SK-N-SH treated with all-trans-retinoic acid at 6 μM for 48 hours (cell line): ENCODE measurements at regions not wholly inside any gene's neighbourhood (a gene's known extent, or its start where the extent isn't known, plus 50 kb on each side); places are given as distances from the start of the nearest gene placed in this dataset.

Source experiments
- ATAC-seq: fragments of 200-7000 bp; cut with Tn5 transposase; 3 replicates; pipeline ENCODE4 v1.9.1; 2020; ENCODE audit warnings: mild to moderate bottlenecking, moderate library complexity
- ARNTL ChIP-seq: fragments of 450-650 bp; formaldehyde crosslinking; IDR thresholded peaks from 2 replicates; pipeline ENCODE4 v1.5.0; 2020; ENCODE audit warnings: low read depth, mild to moderate bottlenecking, moderate library complexity, borderline replicate concordance
- BACH2 ChIP-seq: fragments of 250-450 bp; sonication (Bioruptor Pico); IDR thresholded peaks from 2 replicates; pipeline ENCODE4 v1.9.0; 2021; ENCODE audit warnings: mild to moderate bottlenecking, borderline replicate concordance
- CREB5 ChIP-seq: fragments of 250-450 bp; sonication (Bioruptor Pico); IDR thresholded peaks from 2 replicates; pipeline ENCODE4 v1.5.1; 2020; ENCODE audit warnings: low read depth, mild to moderate bottlenecking, moderate library complexity
- CSDC2 ChIP-seq: fragments of 250-450 bp; sonication (Bioruptor Pico); IDR thresholded peaks from 2 replicates; pipeline ENCODE4 v1.5.0; 2020; ENCODE audit warnings: mild to moderate bottlenecking, moderate library complexity
- CSRNP3 ChIP-seq: fragments of 250-450 bp; sonication (Bioruptor Pico); IDR thresholded peaks from 2 replicates; pipeline ENCODE4 v1.5.1; 2021; ENCODE audit warnings: mild to moderate bottlenecking, moderate library complexity
- ESRRG ChIP-seq: fragments of 250-450 bp; sonication (Bioruptor Pico); IDR thresholded peaks from 2 replicates; pipeline ENCODE4 v1.6.1; 2021; ENCODE audit warnings: mild to moderate bottlenecking
- GLIS3 ChIP-seq: fragments of 250-450 bp; sonication (Bioruptor Pico); IDR thresholded peaks from 2 replicates; pipeline ENCODE4 v1.5.0; 2020; ENCODE audit warnings: mild to moderate bottlenecking, moderate library complexity
- ISL1 ChIP-seq: fragments of 250-450 bp; sonication (Bioruptor Pico); IDR thresholded peaks from 2 replicates; pipeline ENCODE4 v2.1.2; 2022; ENCODE audit warnings: mild to moderate bottlenecking, moderate library complexity
- OSR1 ChIP-seq: fragments of 250-450 bp; sonication (Bioruptor Pico); IDR thresholded peaks from 2 replicates; pipeline ENCODE4 v1.8.0; 2022; ENCODE audit warnings: moderate library complexity, mild to moderate bottlenecking, inconsistent platforms
- PATZ1 ChIP-seq: fragments of 250-450 bp; sonication (Bioruptor Pico); IDR thresholded peaks from 2 replicates; pipeline ENCODE4 v1.8.0; 2020; ENCODE audit warnings: mild to moderate bottlenecking, moderate library complexity, borderline replicate concordance
- POU6F1 ChIP-seq: fragments of 250-450 bp; sonication (Bioruptor Pico); IDR thresholded peaks from 2 replicates; pipeline ENCODE4 v1.8.0; 2021; ENCODE audit warnings: low read depth, mild to moderate bottlenecking, moderate library complexity, borderline replicate concordance
- PPARA ChIP-seq: fragments of 250-450 bp; sonication (Bioruptor Pico); IDR thresholded peaks from 2 replicates; pipeline ENCODE4 v1.5.0; 2020; ENCODE audit warnings: mild to moderate bottlenecking, borderline replicate concordance
- RARB ChIP-seq: fragments of 250-450 bp; sonication (Bioruptor Pico); IDR thresholded peaks from 2 replicates; pipeline ENCODE4 v1.8.0; 2021; ENCODE audit warnings: mild to moderate bottlenecking, moderate library complexity
- SNAI2 ChIP-seq: fragments of 250-450 bp; sonication (Bioruptor Pico); IDR thresholded peaks from 2 replicates; pipeline ENCODE4 v1.5.0; 2020; ENCODE audit warnings: mild to moderate bottlenecking, moderate library complexity
- TCF4 ChIP-seq: fragments of 250-450 bp; sonication (Bioruptor Pico); IDR thresholded peaks from 2 replicates; pipeline ENCODE4 v1.8.0; 2021; ENCODE audit warnings: mild to moderate bottlenecking, moderate library complexity, borderline replicate concordance
- TOX ChIP-seq: fragments of 250-450 bp; sonication (Bioruptor Pico); IDR thresholded peaks from 2 replicates; pipeline ENCODE4 v1.8.0; 2021; ENCODE audit warnings: mild to moderate bottlenecking, moderate library complexity, borderline replicate concordance
- TSHZ2 ChIP-seq: fragments of 250-450 bp; sonication (Bioruptor Pico); IDR thresholded peaks from 2 replicates; pipeline ENCODE4 v1.5.0; 2020; ENCODE audit warnings: mild to moderate bottlenecking, moderate library complexity
- ZC3H10 ChIP-seq: fragments of 250-450 bp; sonication (Bioruptor Pico); IDR thresholded peaks from 2 replicates; pipeline ENCODE4 v1.5.1; 2021; ENCODE audit warnings: mild to moderate bottlenecking, moderate library complexity
- ZFP30 ChIP-seq: fragments of 450-650 bp; formaldehyde crosslinking; IDR thresholded peaks from 2 replicates; pipeline ENCODE4 v1.5.0; 2022; ENCODE audit warnings: mild to moderate bottlenecking, moderate library complexity
- ZNF565 ChIP-seq: fragments of 450-650 bp; formaldehyde crosslinking; conservative IDR thresholded peaks from 2 replicates; pipeline ENCODE4 v1.5.0; 2020; ENCODE audit warnings: low read depth, mild to moderate bottlenecking, moderate library complexity
- ZNF70 ChIP-seq: fragments of 450-650 bp; formaldehyde crosslinking; IDR thresholded peaks from 2 replicates; pipeline ENCODE4 v1.5.0; 2020; ENCODE audit warnings: mild to moderate bottlenecking, moderate library complexity
- ZNF8 ChIP-seq: fragments of 450-650 bp; formaldehyde crosslinking; IDR thresholded peaks from 2 replicates; pipeline ENCODE4 v1.5.0; 2020; ENCODE audit warnings: mild to moderate bottlenecking, moderate library complexity

- TF ChIP-seq POU6F1 (no peak), ZFP30 (CRISPR knock-in tag) (no peak), ZC3H10 (no peak), TSHZ2 (CRISPR knock-in tag) (no peak), BACH2 (no peak), ISL1 (CRISPR knock-in tag) (no peak), OSR1 (no peak)
- no peak for ATAC-seq
These were observed 384.4 kb downstream of the TNS3 start for GRCh38 chr7:47197486-47197885.

GRCh38 chr7:47196737-47197136 lies 385.2 kb downstream of the TNS3 start:
- TF ChIP-seq ZNF565 (CRISPR knock-in tag) (no peak), CSRNP3 (no peak), CREB5 (CRISPR knock-in tag) (no peak), OSR1 (no peak), CSDC2 (CRISPR knock-in tag) (no peak), ZC3H10 (no peak), ZNF8 (CRISPR knock-in tag) (no peak), PATZ1 (no peak), PPARA (no peak), TSHZ2 (CRISPR knock-in tag) (no peak), TCF4 (CRISPR knock-in tag) (no peak), ZNF70 (CRISPR knock-in tag) (no peak), SNAI2 (CRISPR knock-in tag) (no peak), TOX (no peak), ESRRG (CRISPR knock-in tag) (no peak), GLIS3 (CRISPR knock-in tag) (no peak), ARNTL (CRISPR knock-in tag) (no peak), RARB (CRISPR knock-in tag) (no peak)
- ATAC-seq = no peak
